K562 (cell line): ENCODE measurements at regions not wholly inside any gene's neighbourhood (a gene's known extent, or its start where the extent isn't known, plus 50 kb on each side); places are given as distances from the start of the nearest gene placed in this dataset.

Experiments used
- CHAMP1 ChIP-seq: fragments of 450-650 bp; IDR thresholded peaks from 2 replicates; pipeline ENCODE4 v1.6.1; 2016; ENCODE audit warnings: mild to moderate bottlenecking
- CTCF ChIP-seq, 3 experiments: IDR thresholded peaks in 2 of 3; conservative IDR thresholded peaks in 1 of 3; 2 replicates each; pipeline ENCODE4 v1.5.1; 2011 to 2012; ENCODE audit warnings: low read length in 3 of 3, mild to moderate bottlenecking in 3 of 3, control low read depth in 2 of 3, improper control_type of control experiment in 1 of 3, inconsistent platforms in 1 of 3, low read depth in 1 of 3, mixed read lengths in 1 of 3, moderate library complexity in 1 of 3; ENCODE audit not compliant: insufficient read depth in 2 of 3
- CTCFL ChIP-seq: IDR thresholded peaks from 2 replicates; pipeline ENCODE4 v1.6.1; 2011; ENCODE audit warnings: borderline replicate concordance, low read depth, mild to moderate bottlenecking, moderate library complexity, low read length; ENCODE audit not compliant: insufficient read depth, poor library complexity, severe bottlenecking
- EP300 ChIP-seq: IDR thresholded peaks from 2 replicates; pipeline ENCODE4 v1.6.1; 2012; ENCODE audit warnings: low read length, improper control_type of control experiment
- POLR2A ChIP-seq: fragments of 450-650 bp; conservative IDR thresholded peaks from 2 replicates; pipeline ENCODE4 v1.6.1; 2016
- RAD21 ChIP-seq, 2 experiments: fragments of 250-450 bp in 1 of 2; fragments of 450-650 bp in 1 of 2; sonication (Bioruptor Pico) in 1 of 2; formaldehyde crosslinking in 1 of 2; IDR thresholded peaks in 1 of 2; conservative IDR thresholded peaks in 1 of 2; 2 replicates each; pipeline versions ENCODE4 v1.4.0 to v1.8.0; 2020 to 2022; ENCODE audit warnings: mild to moderate bottlenecking in 2 of 2, moderate library complexity in 1 of 2
- SIN3A ChIP-seq, 2 experiments: fragments of 150-350 bp in 1 of 2; IDR thresholded peaks; 2 replicates each; pipeline ENCODE4 v1.6.1; 2011 to 2016; ENCODE audit warnings: borderline replicate concordance in 2 of 2, low read depth in 2 of 2, low read length in 2 of 2, mild to moderate bottlenecking in 2 of 2, moderate library complexity in 2 of 2; ENCODE audit not compliant: control insufficient read depth in 1 of 2
- ZBTB2 ChIP-seq: fragments of 450-650 bp; IDR thresholded peaks from 2 replicates; pipeline ENCODE4 v1.6.1; 2016; ENCODE audit warnings: antibody characterized with exemption
- ZNF445 ChIP-seq: fragments of 250-450 bp; sonication (Bioruptor Pico); IDR thresholded peaks from 2 replicates; pipeline ENCODE4 v1.4.0; 2020; ENCODE audit warnings: low read depth, mild to moderate bottlenecking, moderate library complexity
- ZNF830 ChIP-seq: fragments of 250-450 bp; sonication (Bioruptor Pico); IDR thresholded peaks from 2 replicates; pipeline ENCODE4 v1.5.0; 2021; ENCODE audit warnings: mild to moderate bottlenecking

GRCh38 chr7:113314594-113314993, 196.2 kb upstream of the SMIM30 start:
- TF ChIP-seq CHAMP1 (no peak), POLR2A (no peak), SIN3A (IDR thresholded peaks at IDR 0.05; ENCODE audit: borderline replicate concordance in 2 of 2, control insufficient read depth in 1 of 2, low read depth in 2 of 2, low read length in 2 of 2) (no peak), ZNF445 (CRISPR knock-in tag) (no peak), ZNF830 (CRISPR knock-in tag) (no peak), EP300 (no peak), RAD21 (CRISPR knock-in tag; conservative IDR thresholded peaks at IDR 0.05 in 1 of 2, IDR thresholded peaks at IDR 0.05 in 1 of 2) (no peak), CTCF (IDR thresholded peaks at IDR 0.05 in 2 of 3, conservative IDR thresholded peaks at IDR 0.05 in 1 of 3; ENCODE audit: insufficient read depth in 2 of 3, low read depth in 1 of 3, low read length in 3 of 3) (no peak), ZBTB2 (no peak), CTCFL (no peak)
